Activated T-cell treated with anti-CD3 and anti-CD28 coated beads, Interleukin-2, amount 50 U/mL, for 48 hours (primary cell): ENCODE measurements at regions not wholly inside any gene's neighbourhood (a gene's known extent, or its start where the extent isn't known, plus 50 kb on each side); places are given as distances from the start of the nearest gene placed in this dataset.

Experiments
- DNase-seq, 2 experiments: peaks; one replicate each; pipeline ENCODE4 v3.0.0-alpha.2; 2020

DNA sequence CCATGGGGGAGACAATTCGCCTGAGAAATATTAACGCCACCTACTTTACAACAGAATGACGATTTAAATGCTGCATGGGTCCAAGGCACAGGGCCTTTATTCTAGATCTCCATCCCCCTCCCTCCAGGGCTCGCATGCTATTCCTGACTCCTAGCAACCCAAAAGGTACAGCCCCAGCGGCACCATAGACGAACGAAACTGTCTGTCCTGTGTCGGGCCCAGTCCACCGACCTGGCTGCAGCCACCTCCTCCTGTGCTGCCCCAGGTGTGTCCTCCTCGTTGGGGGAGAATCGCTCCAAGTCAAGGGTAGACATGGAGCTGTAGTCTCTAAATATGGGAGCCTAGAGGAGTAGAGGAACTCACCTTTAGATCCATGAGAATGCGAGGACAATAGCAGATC is 196.5 kb downstream of the TOMM20 start:
- DNase-seq, result no peak

DNA sequence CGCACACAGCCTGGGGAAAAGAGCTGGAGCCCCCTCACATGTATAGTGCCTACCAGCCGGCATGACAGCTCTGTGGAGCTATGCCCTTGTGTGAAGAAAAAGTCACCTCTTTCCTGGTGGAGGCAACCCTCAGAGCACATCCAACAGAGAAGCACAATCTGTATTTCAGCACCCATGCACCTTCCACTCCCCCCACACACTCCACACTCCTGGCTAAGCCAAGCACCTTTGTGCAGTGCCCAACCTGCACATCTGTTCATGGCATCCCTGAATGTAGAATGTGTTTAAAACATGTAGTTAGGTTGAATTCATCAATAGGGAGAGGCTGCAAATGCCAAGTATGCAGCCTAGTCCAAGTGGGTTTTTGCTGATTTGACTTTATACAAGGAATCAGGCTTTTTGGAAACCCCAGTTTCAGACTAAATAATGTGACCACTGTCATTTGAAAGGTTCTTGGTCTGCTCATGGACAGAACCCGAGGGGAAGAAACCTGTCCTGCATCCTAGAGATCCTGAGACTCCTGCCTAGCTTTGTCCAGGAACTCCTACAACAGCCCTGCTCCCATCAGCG is 197.1 kb downstream of the TOMM20 start:
- no peak for DNase-seq

DNA sequence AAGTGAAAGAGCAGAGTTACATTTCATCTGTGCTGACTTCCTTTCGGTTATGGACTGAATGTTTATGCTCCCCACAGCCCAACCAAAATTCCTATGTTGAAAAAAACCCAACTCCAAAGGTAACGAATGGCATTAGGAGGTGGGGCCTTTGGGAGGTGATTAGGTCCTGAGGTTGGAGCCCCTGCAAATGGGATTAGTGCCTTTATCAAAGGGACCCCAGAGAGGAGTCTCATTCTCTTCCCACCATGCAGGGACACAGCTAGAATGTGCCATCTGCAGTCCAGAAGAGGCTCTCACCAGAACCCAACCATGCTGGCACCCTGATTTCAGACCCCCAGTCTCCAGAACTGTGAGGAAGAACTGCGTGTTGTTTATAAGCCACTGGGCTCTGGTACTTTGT is 199.3 kb downstream of the TOMM20 start:
- peak in 1 of 2 experiments; percentile 20 for DNase-seq

DNA sequence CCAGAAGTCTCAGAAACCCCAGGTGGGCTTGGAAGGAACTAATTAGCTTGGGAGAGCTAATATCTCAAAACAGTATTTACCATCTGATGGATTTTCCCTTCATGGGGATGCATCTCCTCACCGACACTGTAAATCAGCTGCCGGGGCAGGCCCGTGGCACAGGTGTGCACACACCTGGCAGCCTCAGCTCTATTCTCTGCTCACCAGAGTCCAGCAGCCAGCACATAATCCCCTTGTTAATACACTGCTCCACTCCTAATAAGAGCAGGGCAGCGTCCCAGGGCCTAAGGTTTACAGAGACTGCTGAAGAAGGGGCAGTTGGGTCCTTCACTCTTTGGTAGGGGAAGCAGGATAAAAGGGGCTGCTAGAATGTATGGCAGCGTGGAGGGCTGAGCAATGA is 200.0 kb downstream of the TOMM20 start:
- peak in 1 of 2 experiments; percentile 24 for DNase-seq

DNA sequence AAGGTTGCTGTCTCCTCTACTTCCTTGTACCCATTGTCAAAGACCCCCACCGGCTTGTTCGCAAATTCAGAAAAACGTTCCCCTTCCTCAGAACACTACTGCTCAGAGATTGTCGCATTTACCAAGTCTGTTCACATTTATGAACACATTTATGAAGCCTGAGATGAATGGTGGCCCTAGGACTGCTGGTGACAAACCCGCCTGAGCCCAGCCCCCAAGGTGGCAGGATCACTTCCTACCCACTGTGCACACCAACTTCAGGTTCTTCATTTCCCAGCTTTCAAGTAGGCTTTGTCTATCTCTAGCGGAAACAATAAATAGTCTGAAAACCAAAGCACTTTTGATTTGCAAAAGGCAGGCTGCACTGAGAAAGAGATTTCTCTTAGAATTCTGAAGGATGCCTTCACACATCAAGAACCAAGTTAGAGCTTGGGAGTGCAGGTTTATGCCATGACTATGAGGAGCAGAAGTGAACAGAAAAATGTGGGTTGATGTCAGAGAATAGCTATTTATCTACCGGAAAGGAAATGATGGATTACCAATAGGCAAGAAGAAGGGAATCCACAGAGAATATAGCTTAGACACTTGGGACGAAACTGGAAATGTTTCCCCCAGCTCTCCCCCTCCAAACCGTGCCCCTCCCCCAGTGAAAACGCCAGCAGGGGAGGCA is 200.5 kb downstream of the TOMM20 start:
- peak; percentile 45 to 51 for DNase-seq

DNA sequence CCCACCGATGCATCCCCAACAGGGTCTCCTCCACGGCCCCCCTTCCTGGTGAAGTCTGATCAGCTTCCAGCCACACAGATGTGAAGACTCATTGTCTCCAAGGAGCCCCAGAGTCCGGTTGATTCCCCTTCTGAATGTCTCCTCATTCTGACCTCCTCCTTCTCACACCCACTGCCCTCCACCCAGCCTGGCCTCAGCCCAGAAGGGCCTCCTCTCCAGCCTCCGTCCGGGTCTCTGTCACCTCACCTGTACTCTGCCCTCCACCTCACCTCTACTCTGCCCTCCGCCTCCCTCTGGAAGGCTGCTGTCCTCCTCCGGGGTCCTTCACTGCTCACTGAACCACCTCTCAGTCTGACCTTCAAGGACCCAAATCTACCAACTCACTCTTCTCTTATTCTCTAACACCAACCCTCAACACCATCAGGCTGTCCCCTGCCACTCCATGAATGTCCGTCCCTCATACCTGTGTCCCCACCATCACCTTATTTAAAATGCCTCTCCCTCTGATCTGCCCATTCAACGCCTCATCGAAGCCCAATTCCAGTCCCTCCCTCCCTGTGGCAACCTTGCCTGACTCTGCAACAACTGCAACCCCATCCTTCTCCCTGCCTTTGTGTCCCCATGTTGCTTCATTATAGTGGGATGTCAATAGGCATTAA is 201.2 kb downstream of the TOMM20 start:
- DNase-seq, result peak in 1 of 2 experiments; percentile 27

DNA sequence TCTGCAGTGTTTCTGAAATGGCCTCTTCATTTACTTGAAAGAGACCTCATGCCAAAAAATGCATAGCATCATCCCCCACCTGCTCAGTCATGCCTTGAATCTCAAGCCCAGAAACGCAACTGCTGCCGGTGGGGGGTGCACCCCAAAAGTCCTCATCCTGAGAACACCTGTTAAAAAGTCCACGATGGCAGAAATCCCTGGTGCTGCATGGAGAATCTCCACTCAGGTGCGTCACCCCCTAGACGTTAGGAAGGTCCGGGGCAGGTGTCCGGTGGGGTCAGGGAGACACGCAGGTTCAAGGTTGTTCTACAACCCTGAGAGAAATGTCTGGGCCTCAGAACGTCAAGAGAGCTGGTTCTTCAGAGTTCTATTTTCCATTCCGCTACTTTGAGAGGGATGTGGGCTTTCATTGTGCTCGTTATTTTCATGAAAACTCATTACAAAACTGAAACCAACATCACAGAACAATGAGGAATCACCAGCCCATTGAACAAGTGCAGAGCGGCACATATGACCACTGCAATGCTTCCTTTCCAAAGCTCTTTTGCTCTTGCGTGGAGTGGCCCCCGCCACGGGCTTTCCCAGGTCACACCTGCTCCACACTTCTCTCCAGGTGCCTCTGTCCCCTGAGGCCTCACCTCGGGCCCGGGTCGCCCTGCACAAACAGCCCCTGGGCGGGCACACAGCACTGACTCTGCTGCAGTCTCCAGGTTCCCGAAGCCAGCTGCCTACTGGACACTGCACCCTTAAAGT is 201.9 kb downstream of the TOMM20 start:
- peak; percentile 74 to 75 for DNase-seq

DNA sequence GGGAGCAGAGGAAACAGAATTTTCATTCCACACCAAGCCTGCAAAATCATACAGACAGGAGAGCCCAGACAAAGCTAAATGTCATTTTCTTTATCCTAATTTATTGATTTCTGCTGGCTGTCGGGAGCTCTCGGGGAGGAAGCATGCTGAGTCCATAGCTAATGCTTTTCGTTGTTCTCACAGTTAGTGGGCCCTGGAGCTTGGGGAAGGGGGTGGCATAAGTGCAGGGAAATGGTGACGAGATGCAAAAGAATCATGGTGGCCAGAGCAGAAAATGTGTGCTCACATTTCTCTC is 202.4 kb downstream of the TOMM20 start:
- DNase-seq, result no peak

DNA sequence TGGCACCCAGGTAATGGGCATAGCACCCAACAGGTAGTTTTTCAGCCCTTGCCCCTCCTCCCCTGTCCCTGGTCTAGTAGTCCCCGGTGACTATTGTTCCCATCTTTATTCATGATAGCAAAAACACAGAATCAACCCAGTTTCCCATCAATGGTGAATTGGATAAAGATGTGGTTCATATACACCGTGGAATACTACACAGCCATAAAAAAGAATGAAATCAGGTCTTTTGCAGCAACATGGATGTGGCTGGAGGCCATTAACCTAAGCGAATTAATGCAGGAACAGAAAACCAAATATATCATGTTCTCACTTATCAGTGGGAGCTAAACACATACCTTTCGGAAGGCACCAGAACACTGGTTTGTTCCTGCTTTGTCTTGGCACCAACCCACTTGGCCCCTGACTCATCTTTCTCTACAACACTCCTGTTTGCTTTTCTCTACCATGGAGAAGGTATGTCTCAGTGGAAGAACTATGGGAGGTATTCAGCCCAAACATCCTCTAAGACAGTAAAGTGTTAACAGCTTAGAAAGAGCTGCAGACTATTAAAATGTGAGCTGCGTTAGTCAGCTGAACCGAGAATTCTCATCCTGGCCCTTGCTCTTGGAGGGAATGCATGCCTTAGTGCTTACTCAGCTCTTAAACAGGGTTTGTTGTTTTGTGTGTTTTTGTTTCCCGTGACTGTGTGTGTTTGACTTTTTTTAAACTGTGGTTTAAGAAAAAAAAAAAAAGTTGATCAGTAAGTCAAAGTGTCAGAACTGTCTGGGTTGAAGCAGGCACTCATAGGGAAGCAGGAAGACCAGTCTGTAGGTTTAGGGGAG is 203.0 kb downstream of the TOMM20 start:
- DNase-seq, result peak in 1 of 2 experiments; percentile 18

DNA sequence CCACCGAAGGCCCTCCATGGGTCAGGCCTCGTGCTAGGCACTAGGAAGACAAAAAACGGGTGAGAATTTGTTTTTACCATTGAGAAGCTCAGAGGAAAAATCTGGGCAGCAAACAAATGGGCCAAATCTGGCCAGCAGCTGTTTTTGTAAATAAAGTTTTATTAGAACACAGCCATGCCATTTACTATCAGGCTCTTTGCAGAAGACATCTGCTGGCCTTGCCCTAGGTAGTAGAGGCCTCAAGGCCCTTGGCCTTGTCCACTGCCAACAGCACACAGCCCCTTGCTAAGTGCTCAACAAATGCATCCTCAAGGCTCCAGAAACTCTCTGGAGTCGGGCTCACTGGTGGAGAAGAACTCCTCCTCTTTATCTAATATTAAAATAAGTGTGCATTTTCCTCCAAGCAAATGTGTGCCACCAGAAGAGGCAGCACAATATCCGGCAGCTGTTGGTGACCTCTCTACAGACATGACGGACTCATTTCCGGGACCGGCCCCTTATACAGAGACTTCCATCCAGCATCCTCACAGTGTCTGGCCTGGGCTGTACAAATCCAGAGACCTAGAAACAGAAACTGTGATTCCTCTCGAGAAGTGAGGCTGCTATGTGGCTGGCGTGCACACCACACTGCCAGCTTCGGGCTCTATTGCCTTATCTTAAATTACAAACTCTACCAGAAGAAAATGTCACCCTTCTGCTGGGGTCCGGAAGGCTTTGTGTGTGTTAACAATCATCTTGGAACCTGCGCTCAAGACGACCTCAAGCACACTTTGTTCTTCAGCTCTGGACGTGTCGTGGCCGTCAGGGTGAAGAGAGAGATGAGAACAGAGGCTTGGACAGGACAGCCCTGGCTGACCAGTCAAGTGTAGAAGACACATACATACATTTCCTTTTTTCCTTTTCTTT is 203.9 kb downstream of the TOMM20 start:
- no peak for DNase-seq

DNA sequence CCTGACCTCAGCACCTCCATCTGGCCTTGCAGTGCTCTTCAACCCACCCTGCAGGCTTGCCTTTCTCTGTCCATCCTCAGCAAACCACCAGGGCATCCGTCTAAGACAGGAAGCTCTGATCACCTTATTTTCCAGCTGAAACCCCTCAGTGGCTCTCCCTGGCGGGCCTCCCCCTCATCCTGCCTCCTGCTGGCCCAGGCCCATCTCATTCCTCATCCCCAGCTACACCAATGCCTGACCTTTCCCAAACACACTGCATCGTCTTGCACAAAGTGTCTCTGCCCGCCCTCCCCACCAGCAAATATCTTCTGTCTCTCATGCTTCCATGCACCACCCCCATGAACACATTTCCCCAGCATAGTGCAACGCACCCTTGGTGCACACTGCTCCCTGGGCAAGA is 205.0 kb downstream of the TOMM20 start:
- no peak for DNase-seq

DNA sequence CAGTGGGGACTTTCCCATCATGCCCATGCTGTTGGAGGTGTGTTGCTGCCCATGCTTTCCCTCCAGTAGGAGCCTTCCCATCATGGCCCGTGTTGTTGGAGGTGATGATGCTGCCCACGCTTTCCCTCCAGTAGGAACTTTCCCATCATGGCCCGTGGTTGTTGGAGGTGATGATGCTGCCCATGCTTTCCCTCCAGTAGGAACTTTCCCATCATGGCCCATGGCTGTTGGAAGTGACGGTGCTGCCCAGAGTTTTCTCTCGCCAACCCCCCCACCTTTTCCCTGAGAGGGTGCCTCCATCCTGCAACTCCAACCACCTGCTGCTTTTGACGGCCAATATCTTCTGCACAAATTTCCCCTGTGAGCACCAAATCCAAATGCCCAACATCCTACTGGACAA is 205.7 kb downstream of the TOMM20 start:
- DNase-seq, result no peak

DNA sequence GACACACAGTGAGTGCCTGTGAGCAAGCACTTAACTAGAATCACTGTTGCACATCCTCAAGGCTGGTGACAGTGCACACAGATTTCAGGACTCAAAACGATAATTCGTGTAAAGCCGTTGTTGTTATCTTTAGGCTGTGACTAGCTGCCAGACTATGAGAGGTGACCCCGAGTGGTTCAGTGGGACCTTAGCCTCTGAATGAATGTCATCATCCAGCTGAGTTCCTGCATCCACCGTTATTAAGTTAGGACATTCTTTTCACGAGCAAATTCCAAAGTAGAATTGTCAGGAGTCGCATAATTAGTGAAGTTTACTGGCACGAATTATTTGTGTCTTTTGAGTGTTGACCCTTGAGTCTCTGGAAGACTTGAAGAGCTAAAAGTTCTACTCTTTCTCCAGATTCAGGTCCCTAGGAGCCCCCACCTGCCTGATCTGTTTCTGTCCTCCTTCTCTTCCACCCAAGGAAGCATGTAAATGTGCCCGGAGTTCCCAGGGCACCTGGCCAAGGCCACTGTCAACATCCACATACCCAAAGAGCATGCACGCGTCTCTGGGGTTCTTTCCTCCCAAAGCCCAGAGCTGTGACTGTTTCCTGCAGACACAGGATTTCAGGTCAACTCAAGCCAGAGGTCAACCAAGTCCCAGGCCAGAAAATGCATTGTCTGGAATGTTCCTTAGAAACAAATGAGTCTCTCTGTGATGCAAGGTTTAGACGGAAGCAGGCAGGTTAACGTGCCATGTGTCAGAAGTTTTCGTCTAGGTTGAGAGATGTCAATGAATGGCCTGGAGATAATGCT is 207.2 kb downstream of the TOMM20 start:
- no peak for DNase-seq

DNA sequence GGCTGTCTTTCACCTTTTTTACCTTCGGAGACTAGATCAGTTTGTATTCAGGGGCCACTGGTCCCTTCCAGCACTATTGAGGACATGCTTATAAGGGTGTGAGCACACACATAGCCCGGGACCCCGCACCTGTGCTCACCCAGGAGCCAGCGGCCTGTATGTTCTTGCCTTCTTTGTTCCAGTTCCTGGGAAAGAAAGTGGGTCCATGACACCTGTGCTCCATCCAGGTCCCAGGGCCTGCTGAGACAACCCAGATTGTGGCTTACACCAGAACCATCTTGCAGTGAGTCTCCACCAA is 207.8 kb downstream of the TOMM20 start:
- no peak for DNase-seq

DNA sequence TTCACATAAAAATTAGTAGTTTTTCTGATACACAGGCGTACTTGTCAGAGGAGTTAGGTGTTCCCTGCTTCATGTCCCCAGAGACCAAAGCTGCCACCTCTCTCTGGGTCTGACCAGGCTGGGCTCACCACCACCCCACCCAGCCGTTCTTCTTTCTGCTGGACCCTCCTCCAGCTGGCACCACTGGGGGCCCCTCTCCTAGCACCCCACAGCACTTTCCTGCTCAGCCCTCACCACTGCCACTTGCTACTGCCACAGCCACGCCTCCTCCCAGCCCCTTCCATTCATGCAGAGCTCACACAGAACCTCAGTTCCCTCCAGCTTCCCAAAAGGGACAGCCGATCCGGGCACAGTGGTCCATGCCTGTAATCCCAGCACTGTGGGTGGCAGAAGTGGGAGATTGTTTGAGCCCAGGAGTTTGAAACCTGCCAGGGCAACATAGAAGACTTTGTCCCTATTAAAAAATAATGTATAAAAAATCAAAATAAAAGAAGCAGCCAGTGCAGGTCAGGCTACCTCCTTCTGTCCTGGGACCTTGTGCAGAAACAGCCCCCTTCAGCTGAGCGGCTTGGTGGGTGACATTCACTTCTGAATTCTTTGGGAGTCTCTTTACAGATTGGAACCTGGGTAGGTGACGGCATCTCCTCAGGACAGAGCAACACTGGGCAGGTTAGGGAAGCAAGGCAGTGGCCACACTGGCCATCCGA is 208.3 kb downstream of the TOMM20 start:
- no peak for DNase-seq

DNA sequence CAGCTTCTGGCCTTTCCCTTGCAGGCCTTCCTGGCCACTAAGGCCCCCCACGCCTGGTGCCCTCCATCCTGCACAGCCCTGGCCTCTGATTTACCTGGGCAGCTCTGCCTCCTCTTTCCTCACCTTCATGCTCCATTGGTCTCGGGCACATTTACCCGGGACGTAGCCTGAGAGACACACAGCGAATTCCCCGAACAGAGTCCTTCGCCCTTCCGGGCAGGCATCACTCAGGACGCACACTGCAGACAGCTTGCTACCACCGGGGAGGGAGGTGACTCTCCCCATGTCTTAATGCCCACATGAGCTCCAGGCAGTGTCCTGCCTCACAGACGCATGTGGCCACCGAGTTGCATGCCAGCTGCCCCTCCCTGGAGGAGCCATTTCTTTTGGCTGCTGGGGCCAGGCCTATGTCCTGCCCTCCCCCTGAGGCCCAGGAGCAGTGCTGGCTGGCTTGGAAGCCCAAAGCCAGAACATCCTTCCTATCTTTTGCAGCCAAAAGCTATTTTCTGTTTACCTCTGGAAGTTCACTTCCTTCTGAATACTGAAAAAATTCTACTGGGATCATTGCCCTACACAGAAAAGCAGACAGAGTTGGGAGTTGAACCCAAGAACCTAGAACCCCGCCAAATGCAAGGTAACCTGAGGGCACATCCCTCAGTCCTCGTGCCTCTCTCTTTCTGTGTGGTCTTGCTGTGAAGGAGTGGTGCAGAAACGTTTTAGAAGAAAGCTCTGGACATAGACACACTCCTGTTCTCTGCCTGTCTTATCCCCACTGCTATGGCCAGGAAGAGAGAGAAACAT is 209.5 kb downstream of the TOMM20 start:
- DNase-seq, result no peak

DNA sequence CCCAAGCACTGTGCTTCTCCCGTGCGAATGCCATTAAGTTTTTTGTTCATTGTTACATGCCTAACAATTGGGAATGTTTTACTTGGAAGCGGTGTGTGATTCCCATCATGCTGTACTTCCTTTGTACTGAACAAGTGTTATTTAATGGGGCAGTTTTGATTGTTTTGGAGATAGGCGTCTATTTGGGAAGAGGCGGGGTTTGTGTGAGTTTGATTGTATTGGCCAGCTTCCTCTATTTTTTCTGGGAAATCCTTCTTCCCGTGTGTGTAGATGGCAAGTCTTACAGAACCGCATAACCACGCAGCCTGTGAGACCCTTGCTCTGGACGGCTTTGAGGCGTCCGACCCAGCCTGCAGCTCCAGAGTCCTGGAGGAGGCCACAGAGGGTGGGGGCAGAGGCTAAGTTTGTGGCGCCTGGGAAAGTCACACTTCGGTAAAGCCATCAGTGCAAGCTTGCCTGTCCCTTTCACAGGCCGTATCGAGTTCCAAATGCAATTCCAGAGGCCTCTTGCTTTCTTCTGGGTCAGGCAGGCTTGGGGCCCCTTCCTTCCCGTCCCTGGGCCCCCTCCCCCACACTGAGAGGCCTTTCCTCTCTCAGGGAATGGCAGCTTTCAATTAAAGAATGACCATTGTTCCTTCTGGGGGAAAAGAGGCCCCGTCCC is 210.3 kb downstream of the TOMM20 start:
- DNase-seq, result no peak

DNA sequence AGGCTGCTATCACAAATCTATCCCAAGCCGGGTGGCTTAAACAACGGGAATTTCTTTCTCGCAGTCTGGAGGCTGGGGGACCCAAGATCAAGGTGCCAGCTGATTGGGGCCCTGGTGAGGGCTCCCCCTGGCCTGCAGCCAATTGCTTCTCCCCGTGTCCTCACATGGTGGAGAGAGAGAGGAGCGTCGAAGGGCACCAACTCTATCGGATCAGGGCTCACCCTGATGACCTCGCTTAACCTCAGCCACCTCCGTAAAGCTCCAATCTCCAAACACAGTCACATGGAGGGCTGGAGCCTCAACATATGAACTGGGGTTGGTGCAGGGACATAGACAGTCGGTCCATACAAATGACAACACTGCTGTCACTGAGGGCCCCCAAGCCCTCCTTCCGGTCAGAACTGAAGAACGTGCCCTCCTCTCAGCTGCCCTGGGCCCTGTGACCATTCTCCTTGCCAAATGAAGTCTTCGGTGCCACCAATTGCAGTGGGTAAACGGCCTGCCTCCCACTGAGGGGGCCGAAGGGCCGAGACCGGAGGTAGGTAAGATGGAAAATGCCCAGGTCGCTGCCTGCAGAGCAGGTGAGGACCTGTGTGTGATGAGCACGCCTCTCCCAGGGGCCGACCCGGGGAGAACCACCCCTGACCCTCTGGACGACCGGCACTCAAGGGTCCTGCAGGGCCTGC is 211.0 kb downstream of the TOMM20 start:
- DNase-seq, result no peak

DNA sequence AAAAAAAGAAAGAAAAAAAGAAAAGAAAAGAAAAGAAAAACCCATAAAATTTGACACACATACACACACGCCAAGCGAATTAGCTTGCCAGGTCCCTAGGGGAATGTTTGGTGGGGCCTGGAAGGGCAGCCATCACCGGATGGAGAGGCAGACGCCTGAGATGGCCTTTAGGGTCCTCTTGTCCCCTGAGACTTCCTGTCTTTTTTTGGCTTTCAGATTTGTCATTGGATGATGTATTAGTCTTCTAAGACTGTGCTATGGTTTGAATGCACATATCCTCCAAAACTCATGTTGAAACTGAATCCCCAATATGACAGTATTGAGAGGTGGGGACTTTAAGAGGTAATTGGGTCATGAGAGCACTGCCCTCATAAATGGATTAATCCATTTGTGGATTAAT is 211.8 kb downstream of the TOMM20 start:
- no peak for DNase-seq
